ENCODE measurements at regions not wholly inside any gene's neighbourhood (a gene's known extent, or its start where the extent isn't known, plus 50 kb on each side); places are given as distances from the start of the nearest gene placed in this dataset.

DNA sequence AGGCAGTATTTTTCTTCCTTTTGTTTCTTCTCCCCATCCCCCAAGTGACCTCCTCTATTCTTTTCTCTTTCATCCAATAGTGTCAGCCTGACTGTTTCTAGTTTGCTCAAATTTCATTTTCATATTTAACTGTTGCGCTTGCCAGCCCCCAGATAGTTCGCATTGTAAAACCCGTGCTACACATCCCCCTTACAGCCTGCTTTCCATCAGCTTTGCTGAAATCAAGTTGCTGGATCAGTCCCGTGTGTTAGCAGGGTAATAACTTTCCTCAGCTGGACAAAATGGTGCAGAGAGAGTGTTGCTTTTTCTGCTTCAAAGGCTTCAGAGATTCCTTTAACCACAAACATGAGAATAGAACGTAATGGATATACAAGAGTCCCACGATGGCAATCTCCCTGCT lies 180.6 kb upstream of the NPVF start:
- POLR2A ChIA-PET = no interaction called here
- TF ChIP-seq, protein P1, sequence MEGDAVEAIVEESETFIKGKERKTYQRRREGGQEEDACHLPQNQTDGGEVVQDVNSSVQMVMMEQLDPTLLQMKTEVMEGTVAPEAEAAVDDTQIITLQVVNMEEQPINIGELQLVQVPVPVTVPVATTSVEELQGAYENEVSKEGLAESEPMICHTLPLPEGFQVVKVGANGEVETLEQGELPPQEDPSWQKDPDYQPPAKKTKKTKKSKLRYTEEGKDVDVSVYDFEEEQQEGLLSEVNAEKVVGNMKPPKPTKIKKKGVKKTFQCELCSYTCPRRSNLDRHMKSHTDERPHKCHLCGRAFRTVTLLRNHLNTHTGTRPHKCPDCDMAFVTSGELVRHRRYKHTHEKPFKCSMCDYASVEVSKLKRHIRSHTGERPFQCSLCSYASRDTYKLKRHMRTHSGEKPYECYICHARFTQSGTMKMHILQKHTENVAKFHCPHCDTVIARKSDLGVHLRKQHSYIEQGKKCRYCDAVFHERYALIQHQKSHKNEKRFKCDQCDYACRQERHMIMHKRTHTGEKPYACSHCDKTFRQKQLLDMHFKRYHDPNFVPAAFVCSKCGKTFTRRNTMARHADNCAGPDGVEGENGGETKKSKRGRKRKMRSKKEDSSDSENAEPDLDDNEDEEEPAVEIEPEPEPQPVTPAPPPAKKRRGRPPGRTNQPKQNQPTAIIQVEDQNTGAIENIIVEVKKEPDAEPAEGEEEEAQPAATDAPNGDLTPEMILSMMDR (IDR thresholded peaks at IDR 0.05) = no peak
- TF ChIP-seq EZH2 (IDR thresholded peaks at IDR 0.05; ENCODE audit: borderline replicate concordance, insufficient read depth, low read depth, low read length, poor library complexity, severe bottlenecking) = no peak
- WGBS (ENCODE audit: insufficient coverage) = 100% methylated on average over 1 of the region's 6 CpGs
- no peak overlapping the region for H2AFZ ChIP-seq (ENCODE audit: insufficient read depth, low read depth, low read length, poor library complexity, severe bottlenecking)
- H3K4me3 ChIP-seq (ENCODE audit: control extremely low read depth in 1 of 5, extremely low read depth in 1 of 5, insufficient read depth in 1 of 5, low read depth in 2 of 5, low read length in 4 of 5) = no peak overlapping the region
- no peak overlapping the region for H3K4me3 Mint-ChIP-seq
- H3K4me2 ChIP-seq (replicated peaks; ENCODE audit: low read depth, low read length, poor library complexity, severe bottlenecking) = no peak overlapping the region
- no peaks in the 10 kb centered on the region for H4K20me1 ChIP-seq (ENCODE audit: control insufficient read depth, insufficient read depth, low read length, poor library complexity, severe bottlenecking)
- H3K4me1 Mint-ChIP-seq = no peaks in the 10 kb centered on the region
- H3K27ac ChIP-seq (ENCODE audit: low read length in 2 of 2) = no peak overlapping the region
- DNase-seq (no peak), ATAC-seq (ENCODE audit: low read depth) (no peak)
- CTCF ChIA-PET = no interaction called here
- no peaks in the 10 kb centered on the region for H3K79me2 ChIP-seq (ENCODE audit: control insufficient read depth, insufficient read depth, low read length)
- H3K9ac ChIP-seq (ENCODE audit: low read length) = no peak overlapping the region
- no peaks in the 10 kb centered on the region for H3K4me1 ChIP-seq (ENCODE audit: control insufficient read depth in 2 of 2, insufficient read depth in 2 of 2, low read length in 2 of 2)
- H3K9me3 ChIP-seq (ENCODE audit: control extremely low read depth in 1 of 3, control insufficient read depth in 2 of 3, insufficient read depth in 1 of 3, low read length in 2 of 3) = no peaks in the 10 kb centered on the region
- H3K27me3 Mint-ChIP-seq = peaks cover 23% of the 10 kb centered on the region
- no peaks in the 10 kb centered on the region for H3K9me3 Mint-ChIP-seq (ENCODE audit: insufficient read depth)
- H3K36me3 ChIP-seq (replicated peaks in 1 of 2; ENCODE audit: control extremely low read depth in 1 of 2, control insufficient read depth in 1 of 2, extremely low read depth in 1 of 2, insufficient read depth in 2 of 2, low read length in 1 of 2) = no peaks in the 10 kb centered on the region
- no peak overlapping the region for H3K27ac Mint-ChIP-seq
- H3K27me3 ChIP-seq (replicated peaks in 1 of 4; ENCODE audit: control extremely low read depth in 1 of 4, control insufficient read depth in 3 of 4, insufficient read depth in 4 of 4, low read length in 3 of 4) = peaks cover 0 to 4% (median 0%) of the 10 kb centered on the region in 4 experiments
- intact Hi-C loops (cut with micrococcal nuclease) = no loop called here

DNA sequence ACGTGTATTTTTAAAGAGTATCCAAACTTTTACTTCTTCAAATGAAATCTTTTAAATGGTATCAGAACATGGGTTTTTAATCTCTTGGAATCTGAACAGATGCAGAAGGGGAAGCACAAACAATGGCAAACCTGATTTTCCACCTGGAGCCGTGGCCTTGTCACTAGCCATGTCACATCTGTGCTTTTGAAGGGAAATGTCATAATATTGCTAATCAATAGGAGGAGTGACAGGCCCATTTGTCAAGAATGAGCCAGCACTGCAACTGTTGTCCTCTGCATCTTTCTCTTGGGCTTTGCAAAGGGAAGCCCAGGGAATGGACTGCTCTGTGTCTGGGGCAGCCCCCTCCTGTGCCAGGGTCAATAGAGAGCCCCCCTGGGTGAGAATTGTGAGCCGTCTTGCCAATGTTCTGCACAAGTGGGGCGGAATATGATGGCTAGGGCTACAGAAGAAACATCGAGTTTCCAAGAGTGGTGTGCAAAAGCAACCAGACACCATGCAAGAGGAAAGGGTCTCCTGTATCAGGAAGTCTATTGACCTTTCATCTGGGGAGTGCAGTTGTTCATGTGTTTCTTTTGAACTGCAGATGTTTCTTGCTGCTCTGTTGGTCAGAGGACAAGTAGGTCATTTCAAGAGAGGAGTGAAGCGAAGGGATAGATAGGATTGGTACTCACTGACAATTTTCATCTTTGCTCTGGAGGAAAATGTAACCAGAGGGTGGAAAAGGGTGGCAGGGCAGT lies 181.8 kb upstream of the NPVF start:
- Histone ChIP-seq H3K4me2 (replicated peaks; ENCODE audit: low read depth, low read length, poor library complexity, severe bottlenecking) (no peak overlapping the region), H3K4me1 (ENCODE audit: control insufficient read depth in 2 of 2, insufficient read depth in 2 of 2, low read length in 2 of 2) (no peaks in the 10 kb centered on the region), H3K79me2 (ENCODE audit: control insufficient read depth, insufficient read depth, low read length) (no peaks in the 10 kb centered on the region), H3K27me3 (replicated peaks in 1 of 4; ENCODE audit: control extremely low read depth in 1 of 4, control insufficient read depth in 3 of 4, insufficient read depth in 4 of 4, low read length in 3 of 4) (peaks cover 0 to 2% (median 0%) of the 10 kb centered on the region in 4 experiments), H3K36me3 (replicated peaks in 1 of 2; ENCODE audit: control extremely low read depth in 1 of 2, control insufficient read depth in 1 of 2, extremely low read depth in 1 of 2, insufficient read depth in 2 of 2, low read length in 1 of 2) (no peaks in the 10 kb centered on the region), H3K27ac (ENCODE audit: low read length in 2 of 2) (no peak overlapping the region), H4K20me1 (ENCODE audit: control insufficient read depth, insufficient read depth, low read length, poor library complexity, severe bottlenecking) (no peaks in the 10 kb centered on the region), H3K9ac (ENCODE audit: low read length) (no peak overlapping the region), H3K4me3 (ENCODE audit: control extremely low read depth in 1 of 5, extremely low read depth in 1 of 5, insufficient read depth in 1 of 5, low read depth in 2 of 5, low read length in 4 of 5) (no peak overlapping the region), H2AFZ (ENCODE audit: insufficient read depth, low read depth, low read length, poor library complexity, severe bottlenecking) (no peak overlapping the region), H3K9me3 (ENCODE audit: control extremely low read depth in 1 of 3, control insufficient read depth in 2 of 3, insufficient read depth in 1 of 3, low read length in 2 of 3) (no peaks in the 10 kb centered on the region)
- Mint-ChIP-seq H3K27ac (no peak overlapping the region), H3K4me3 (no peak overlapping the region), H3K9me3 (ENCODE audit: insufficient read depth) (no peaks in the 10 kb centered on the region), H3K4me1 (no peaks in the 10 kb centered on the region), H3K27me3 (peaks cover 19% of the 10 kb centered on the region)
- CTCF ChIA-PET = no interaction called here
- POLR2A ChIA-PET = no interaction called here
- intact Hi-C loops (cut with micrococcal nuclease) = no loop called here
- DNase-seq (no peak), ATAC-seq (ENCODE audit: low read depth) (no peak)
- WGBS (ENCODE audit: insufficient coverage) = 77% methylated on average over 5 of the region's 6 CpGs
- TF ChIP-seq EZH2 (IDR thresholded peaks at IDR 0.05; ENCODE audit: borderline replicate concordance, insufficient read depth, low read depth, low read length, poor library complexity, severe bottlenecking) = no peak
- TF ChIP-seq, protein P1 (IDR thresholded peaks at IDR 0.05) = no peak
